Loucy (cell line): ENCODE measurements at regions not wholly inside any gene's neighbourhood (a gene's known extent, or its start where the extent isn't known, plus 50 kb on each side); places are given as distances from the start of the nearest gene placed in this dataset.

ENCODE experiments used
- EZH2phosphoT487 ChIP-seq: fragments of 200-600 bp; IDR thresholded peaks from 2 replicates; pipeline ENCODE4 v1.6.1; 2018; ENCODE audit warnings: antibody characterized with exemption, mild to moderate bottlenecking, moderate library complexity, borderline replicate concordance
- TF ChIP-seq, protein P1 (sequence below): fragments of 200-600 bp; sonication (generic); conservative IDR thresholded peaks from 2 replicates; pipeline ENCODE4 v1.5.1; 2014; ENCODE audit warnings: mild to moderate bottlenecking, antibody characterized with exemption, low read length

DNA sequence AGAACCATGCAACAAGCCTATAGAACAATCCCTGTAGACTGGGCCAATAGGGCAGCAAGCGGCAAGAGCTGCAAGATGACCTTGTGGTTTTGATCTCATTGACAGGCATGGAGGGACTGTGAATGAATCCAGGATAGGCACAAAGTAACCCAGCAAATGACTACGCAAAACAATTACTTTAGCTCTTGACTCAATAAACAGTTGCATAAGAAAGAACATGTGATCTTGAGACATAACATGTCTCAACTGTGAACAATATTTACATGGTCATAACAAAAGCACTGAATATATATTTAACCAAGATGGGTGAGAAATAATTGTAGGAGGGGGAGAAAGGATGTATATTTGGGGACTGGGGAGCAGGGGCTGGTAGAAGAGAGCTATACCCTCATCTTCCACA lies 313.7 kb upstream of the CDH5 start:
- TF ChIP-seq, protein P1, sequence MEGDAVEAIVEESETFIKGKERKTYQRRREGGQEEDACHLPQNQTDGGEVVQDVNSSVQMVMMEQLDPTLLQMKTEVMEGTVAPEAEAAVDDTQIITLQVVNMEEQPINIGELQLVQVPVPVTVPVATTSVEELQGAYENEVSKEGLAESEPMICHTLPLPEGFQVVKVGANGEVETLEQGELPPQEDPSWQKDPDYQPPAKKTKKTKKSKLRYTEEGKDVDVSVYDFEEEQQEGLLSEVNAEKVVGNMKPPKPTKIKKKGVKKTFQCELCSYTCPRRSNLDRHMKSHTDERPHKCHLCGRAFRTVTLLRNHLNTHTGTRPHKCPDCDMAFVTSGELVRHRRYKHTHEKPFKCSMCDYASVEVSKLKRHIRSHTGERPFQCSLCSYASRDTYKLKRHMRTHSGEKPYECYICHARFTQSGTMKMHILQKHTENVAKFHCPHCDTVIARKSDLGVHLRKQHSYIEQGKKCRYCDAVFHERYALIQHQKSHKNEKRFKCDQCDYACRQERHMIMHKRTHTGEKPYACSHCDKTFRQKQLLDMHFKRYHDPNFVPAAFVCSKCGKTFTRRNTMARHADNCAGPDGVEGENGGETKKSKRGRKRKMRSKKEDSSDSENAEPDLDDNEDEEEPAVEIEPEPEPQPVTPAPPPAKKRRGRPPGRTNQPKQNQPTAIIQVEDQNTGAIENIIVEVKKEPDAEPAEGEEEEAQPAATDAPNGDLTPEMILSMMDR, result no peak
- TF ChIP-seq EZH2phosphoT487, result no peak
